HG02588 (cell line): ENCODE measurements at regions not wholly inside any gene's neighbourhood (a gene's known extent, or its start where the extent isn't known, plus 50 kb on each side); places are given as distances from the start of the nearest gene placed in this dataset.
"Not testable (repeated sequence)": the region's sequence is repeated elsewhere in the genome, so short reads cannot be mapped to it uniquely, and the experiment has no call there.

ENCODE experiments used
- ATAC-seq: cut with Tn5 transposase; IDR thresholded peaks from one replicate; pipeline ENCODE4 v1.9.1; 2021; ENCODE audit warnings: mild to moderate bottlenecking, moderate library complexity; ENCODE audit not compliant: unreplicated experiment

GRCh38 chr6:11961923-11962322 lies 50.2 kb upstream of the HIVEP1 start:
- ATAC-seq = no peak

GRCh38 chr6:11960909-11961779 lies 51.0 kb upstream of the HIVEP1 start:
- ATAC-seq = no peak

- no peak for ATAC-seq
These were observed 55.3 kb upstream of the HIVEP1 start for GRCh38 chr6:11956781-11957180.

- ATAC-seq = no peak
These were observed 58.5 kb upstream of the HIVEP1 start for GRCh38 chr6:11953641-11954040.

- no peak for ATAC-seq
These were observed 59.8 kb upstream of the HIVEP1 start for GRCh38 chr6:11952316-11952715.

- no peak for ATAC-seq
These were observed 60.2 kb upstream of the HIVEP1 start for GRCh38 chr6:11951868-11952267.

- ATAC-seq = no peak
These were observed 62.0 kb upstream of the HIVEP1 start for GRCh38 chr6:11950109-11950508.

- ATAC-seq = no peak
These were observed 64.5 kb upstream of the HIVEP1 start for GRCh38 chr6:11947575-11947974.

- no peak for ATAC-seq
These were observed 65.0 kb upstream of the HIVEP1 start for GRCh38 chr6:11947063-11947462.

GRCh38 chr6:11944111-11944510 lies 68.0 kb upstream of the HIVEP1 start:
- ATAC-seq = no peak

GRCh38 chr6:11943060-11943459 lies 69.1 kb upstream of the HIVEP1 start:
- no peak for ATAC-seq

- ATAC-seq = no peak
These were observed 69.8 kb upstream of the HIVEP1 start for GRCh38 chr6:11942185-11942864.

GRCh38 chr6:11940532-11941166 lies 71.5 kb upstream of the HIVEP1 start:
- not testable (repeated sequence) for ATAC-seq

GRCh38 chr6:11938285-11938890 lies 73.7 kb upstream of the HIVEP1 start:
- ATAC-seq = no peak

- ATAC-seq = no peak
These were observed 77.5 kb upstream of the HIVEP1 start for GRCh38 chr6:11934638-11935037.

- not testable (repeated sequence) for ATAC-seq
These were observed 79.2 kb upstream of the HIVEP1 start for GRCh38 chr6:11932892-11933291.

- no peak for ATAC-seq
These were observed 80.6 kb upstream of the HIVEP1 start for GRCh38 chr6:11931296-11932035.

- ATAC-seq = not testable (repeated sequence)
These were observed 81.3 kb upstream of the HIVEP1 start for GRCh38 chr6:11930834-11931233.

GRCh38 chr6:11930240-11930639 lies 81.9 kb upstream of the HIVEP1 start:
- no peak for ATAC-seq

- no peak for ATAC-seq
These were observed 82.8 kb upstream of the HIVEP1 start for GRCh38 chr6:11929241-11929835.
